Stimulated activated CD4-positive, alpha-beta T cell treated with anti-CD3 and anti-CD28 coated beads, Interleukin-4, amount 100 ng/mL, for 24 hours (primary cell): ENCODE measurements at regions not wholly inside any gene's neighbourhood (a gene's known extent, or its start where the extent isn't known, plus 50 kb on each side); places are given as distances from the start of the nearest gene placed in this dataset.

Experiments
- DNase-seq: peaks from one replicate; pipeline ENCODE4 v3.0.0-alpha.2; 2020

GRCh38 chr18:78587626-78588600, 391.7 kb upstream of the SALL3 start:
- DNase-seq, result no peak

GRCh38 chr18:78589916-78590437, 389.6 kb upstream of the SALL3 start:
- no peak for DNase-seq

- no peak for DNase-seq
Measured at GRCh38 chr18:78595453-78595852, 384.2 kb upstream of the SALL3 start.

GRCh38 chr18:78595924-78596573, 383.6 kb upstream of the SALL3 start:
- no peak for DNase-seq

- no peak for DNase-seq
Measured at GRCh38 chr18:78596794-78597345, 382.7 kb upstream of the SALL3 start.

GRCh38 chr18:78601349-78601748, 378.3 kb upstream of the SALL3 start:
- DNase-seq, result no peak

- no peak for DNase-seq
Measured at GRCh38 chr18:78601923-78602322, 377.7 kb upstream of the SALL3 start.

- DNase-seq, result no peak
Measured at GRCh38 chr18:78602430-78602829, 377.2 kb upstream of the SALL3 start.

GRCh38 chr18:78603102-78603983, 376.3 kb upstream of the SALL3 start:
- DNase-seq, result no peak

- DNase-seq, result no peak
Measured at GRCh38 chr18:78605255-78605654, 374.4 kb upstream of the SALL3 start.

- no peak for DNase-seq
Measured at GRCh38 chr18:78607221-78607620, 372.4 kb upstream of the SALL3 start.

- DNase-seq, result no peak
Measured at GRCh38 chr18:78607784-78608183, 371.8 kb upstream of the SALL3 start.

- no peak for DNase-seq
Measured at GRCh38 chr18:78610179-78610578, 369.4 kb upstream of the SALL3 start.

GRCh38 chr18:78611201-78611800, 368.3 kb upstream of the SALL3 start:
- no peak for DNase-seq

- no peak for DNase-seq
Measured at GRCh38 chr18:78611869-78612268, 367.7 kb upstream of the SALL3 start.

GRCh38 chr18:78612318-78612717, 367.3 kb upstream of the SALL3 start:
- no peak for DNase-seq

- DNase-seq, result no peak
Measured at GRCh38 chr18:78612801-78613200, 366.8 kb upstream of the SALL3 start.

- no peak for DNase-seq
Measured at GRCh38 chr18:78618726-78619125, 360.9 kb upstream of the SALL3 start.

GRCh38 chr18:78619854-78620253, 359.8 kb upstream of the SALL3 start:
- no peak for DNase-seq

- no peak for DNase-seq
Measured at GRCh38 chr18:78620326-78620725, 359.3 kb upstream of the SALL3 start.

- no peak for DNase-seq
Measured at GRCh38 chr18:78621141-78621755, 358.4 kb upstream of the SALL3 start.
